ENCODE measurements at regions not wholly inside any gene's neighbourhood (a gene's known extent, or its start where the extent isn't known, plus 50 kb on each side); places are given as distances from the start of the nearest gene placed in this dataset.

- DNase-seq, result no peak
Observed at GRCh38 chr5:21694567-21694966, 1158.6 kb downstream of the CDH12 start.

GRCh38 chr5:21693591-21693990 is 1159.6 kb downstream of the CDH12 start:
- no peak for DNase-seq

GRCh38 chr5:21689587-21689986 is 1163.6 kb downstream of the CDH12 start:
- no peak for DNase-seq

GRCh38 chr5:21688655-21689054 is 1164.5 kb downstream of the CDH12 start:
- DNase-seq, result no peak

GRCh38 chr5:21687621-21688020 is 1165.5 kb downstream of the CDH12 start:
- DNase-seq, result no peak

- DNase-seq, result no peak
Observed at GRCh38 chr5:21686706-21687105, 1166.4 kb downstream of the CDH12 start.

- no peak for DNase-seq
Observed at GRCh38 chr5:21685522-21685921, 1167.6 kb downstream of the CDH12 start.

- no peak for DNase-seq
Observed at GRCh38 chr5:21684992-21685391, 1168.2 kb downstream of the CDH12 start.

GRCh38 chr5:21681911-21682310 is 1171.2 kb downstream of the CDH12 start:
- DNase-seq, result no peak

- DNase-seq, result no peak
Observed at GRCh38 chr5:21680641-21681040, 1172.5 kb downstream of the CDH12 start.

GRCh38 chr5:21680196-21680595 is 1172.9 kb downstream of the CDH12 start:
- DNase-seq, result no peak

- DNase-seq, result no peak
Observed at GRCh38 chr5:21678526-21678925, 1174.6 kb downstream of the CDH12 start.

- DNase-seq, result no peak
Observed at GRCh38 chr5:21672911-21673310, 1180.2 kb downstream of the CDH12 start.

GRCh38 chr5:21672360-21672759 is 1180.8 kb downstream of the CDH12 start:
- DNase-seq, result no peak

GRCh38 chr5:21665524-21665923 is 1187.6 kb downstream of the CDH12 start:
- DNase-seq, result no peak

GRCh38 chr5:21663082-21663481 is 1190.1 kb downstream of the CDH12 start:
- DNase-seq, result no peak

- no peak for DNase-seq
Observed at GRCh38 chr5:21661184-21661583, 1192.0 kb downstream of the CDH12 start.

GRCh38 chr5:21654556-21654955 is 1198.6 kb downstream of the CDH12 start:
- peak; percentile 37 for DNase-seq

GRCh38 chr5:21649969-21650368 is 1203.2 kb downstream of the CDH12 start:
- no peak for DNase-seq

GRCh38 chr5:21646469-21646868 is 1206.7 kb downstream of the CDH12 start:
- no peak for DNase-seq

GRCh38 chr5:21644032-21644431 is 1209.1 kb downstream of the CDH12 start:
- no peak for DNase-seq

GRCh38 chr5:21642312-21642711 is 1210.8 kb downstream of the CDH12 start:
- DNase-seq, result no peak

GRCh38 chr5:21623831-21624230 is 1229.3 kb downstream of the CDH12 start:
- DNase-seq, result peak; percentile 1

- DNase-seq, result no peak
Observed at GRCh38 chr5:21615195-21615765, 1237.9 kb downstream of the CDH12 start.
